Tibial nerve (tissue), 4 donors: ENCODE measurements at regions not wholly inside any gene's neighbourhood (a gene's known extent, or its start where the extent isn't known, plus 50 kb on each side); places are given as distances from the start of the nearest gene placed in this dataset.

ENCODE experiments used
- CTCF ChIP-seq, 5 experiments: fragments of 200-600 bp in 3 of 5; fragments of 450-650 bp in 2 of 5; sonication (generic) in 3 of 5; IDR thresholded peaks; one replicate each; pipeline ENCODE4 v1.5.1; 2016 to 2019; ENCODE audit warnings: antibody characterized with exemption in 5 of 5, mild to moderate bottlenecking in 3 of 5, moderate library complexity in 2 of 5
- EP300 ChIP-seq, 2 donors: sonication (generic); formaldehyde crosslinking; IDR thresholded peaks; one replicate each; pipeline ENCODE4 v1.6.1; 2017; ENCODE audit warnings: antibody characterized with exemption in 2 of 2, mild to moderate bottlenecking in 1 of 2
- POLR2A ChIP-seq, 2 donors: fragments of 450-650 bp; IDR thresholded peaks; one replicate each; pipeline ENCODE4 v1.6.1; 2017; ENCODE audit warnings: antibody characterized with exemption in 2 of 2, mild to moderate bottlenecking in 2 of 2, moderate library complexity in 2 of 2

- TF ChIP-seq CTCF (IDR thresholded peaks at IDR 0.05) = no peak
- no peak for TF ChIP-seq POLR2A (IDR thresholded peaks at IDR 0.05)
- no peak for TF ChIP-seq EP300 (IDR thresholded peaks at IDR 0.05)
Measured at GRCh38 chr5:3736466-3736865, 140.8 kb downstream of the IRX1 start.
